IPS DF 6.9 (cell line): ENCODE measurements at regions not wholly inside any gene's neighbourhood (a gene's known extent, or its start where the extent isn't known, plus 50 kb on each side); places are given as distances from the start of the nearest gene placed in this dataset.

Source experiments
- DNase-seq: peaks from one replicate; pipeline ENCODE4 v3.0.0-alpha.2; 2013; ENCODE audit warnings: low read depth, low spot score
- H3K27ac ChIP-seq: one replicate; pipeline ENCODE4 v1.5.1; 2013; ENCODE audit warnings: low read length, control low read depth
- H3K27me3 ChIP-seq: 2 replicates; pipeline ENCODE4 v1.6.1; 2013; ENCODE audit warnings: mild to moderate bottlenecking, low read length; ENCODE audit not compliant: control insufficient read depth, insufficient read depth
- H3K36me3 ChIP-seq: 2 replicates; pipeline ENCODE4 v1.6.1; 2013; ENCODE audit warnings: low read length; ENCODE audit not compliant: control insufficient read depth, insufficient read depth
- H3K4me1 ChIP-seq: 2 replicates; pipeline ENCODE4 v1.6.1; 2013; ENCODE audit warnings: low read length; ENCODE audit not compliant: control insufficient read depth, insufficient read depth
- H3K4me3 ChIP-seq: 2 replicates; pipeline ENCODE4 v1.5.1; 2013; ENCODE audit warnings: mild to moderate bottlenecking, low read length
- H3K9me3 ChIP-seq: 2 replicates; pipeline ENCODE4 v1.6.1; 2013; ENCODE audit warnings: low read length, inconsistent platforms; ENCODE audit not compliant: control insufficient read depth, insufficient read depth
- WGBS: extraction: QIAGEN DNeasy Blood & Tissue Kit; methylation state at CpG from one replicate; pipeline ENCODE4 v1.1.7; 2013; ENCODE audit warnings: mixed read lengths, missing lambda C conversion rate; ENCODE audit not compliant: insufficient read length, insufficient coverage; 5-methylcytosine and 5-hydroxymethylcytosine counted together

DNA sequence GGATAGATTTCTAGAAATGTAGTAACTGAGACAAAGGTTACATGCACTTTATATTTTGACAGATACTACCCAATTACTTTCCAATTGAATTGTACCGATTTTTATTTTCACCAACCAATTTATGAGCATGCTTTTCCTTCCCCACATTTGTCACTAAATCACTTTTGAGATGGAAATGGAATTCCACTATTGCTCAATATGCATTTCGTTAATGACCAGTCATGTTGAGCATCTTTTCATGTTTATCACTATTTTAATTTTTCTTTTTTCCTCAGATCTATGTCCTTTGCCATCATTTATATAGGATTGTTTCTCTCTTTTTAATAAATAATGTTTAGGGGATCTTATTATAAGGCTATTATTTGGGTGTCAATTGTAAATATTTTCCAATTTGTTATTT lies 102.8 kb upstream of the SMIM36 start:
- Histone ChIP-seq H3K4me3 (no peak overlapping the region), H3K4me1 (no peaks in the 10 kb centered on the region), H3K27me3 (no peaks in the 10 kb centered on the region), H3K36me3 (no peaks in the 10 kb centered on the region), H3K9me3 (no peaks in the 10 kb centered on the region), H3K27ac (no peak overlapping the region)
- no peak for DNase-seq
- WGBS = no CpG with 5 or more reads among the region's 2 CpGs

DNA sequence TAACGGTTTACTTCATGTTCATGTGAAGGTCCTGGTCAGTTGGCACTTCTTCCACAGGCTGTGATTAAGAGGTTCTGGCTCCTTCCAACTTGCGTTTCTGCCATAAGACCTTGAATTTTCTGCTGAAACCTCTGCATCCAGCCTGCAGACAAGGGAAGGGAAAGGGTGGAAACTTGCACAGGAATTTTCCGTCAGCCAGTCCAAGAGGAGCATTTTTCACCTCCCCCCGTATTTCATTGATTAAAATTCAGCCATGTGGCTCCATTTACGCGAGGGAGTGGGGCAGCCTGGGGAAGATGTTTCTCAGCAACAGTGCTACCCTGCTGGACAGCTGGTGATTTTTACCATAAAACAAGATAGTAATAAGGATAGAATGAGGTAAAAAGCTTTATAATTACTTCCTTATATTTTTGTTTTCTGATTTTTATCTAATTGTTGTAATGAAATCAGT lies 101.5 kb upstream of the SMIM36 start:
- Histone ChIP-seq H3K27me3 (no peaks in the 10 kb centered on the region), H3K4me3 (no peak overlapping the region), H3K36me3 (no peaks in the 10 kb centered on the region), H3K4me1 (no peaks in the 10 kb centered on the region), H3K27ac (no peak overlapping the region), H3K9me3 (no peaks in the 10 kb centered on the region)
- WGBS = no CpG with 5 or more reads among the region's 6 CpGs
- no peak for DNase-seq

DNA sequence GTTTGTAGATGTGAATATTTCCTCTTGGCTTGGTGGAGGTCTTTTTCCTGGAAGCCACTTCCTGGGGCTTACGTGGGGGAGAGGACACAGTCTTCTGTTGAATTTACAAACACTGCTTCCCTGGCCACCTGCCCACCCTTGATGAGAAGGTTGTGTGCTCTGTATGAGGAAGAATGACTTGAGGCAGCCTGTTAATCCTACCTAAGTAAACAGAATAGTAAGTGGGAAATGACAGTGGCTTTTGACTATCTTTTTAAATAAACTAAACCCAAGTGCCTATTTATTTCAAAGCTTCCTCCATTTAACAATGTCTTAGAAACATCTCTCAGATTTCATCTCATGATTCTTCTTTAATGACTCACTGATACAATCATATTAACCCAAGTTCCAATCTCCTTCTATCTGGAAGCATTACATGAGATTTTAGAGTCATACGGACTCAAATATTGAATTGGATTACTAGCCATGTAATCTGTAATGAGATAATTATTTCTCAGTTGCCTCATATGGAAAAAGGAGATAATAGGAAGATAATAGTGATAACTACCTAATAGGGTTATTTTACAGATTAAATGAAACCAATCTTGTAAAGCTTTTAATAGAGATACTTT lies 96.6 kb upstream of the SMIM36 start:
- H3K36me3 ChIP-seq = no peaks in the 10 kb centered on the region
- no peak for DNase-seq
- no peaks in the 10 kb centered on the region for H3K27me3 ChIP-seq
- H3K9me3 ChIP-seq = no peaks in the 10 kb centered on the region
- no peak overlapping the region for H3K27ac ChIP-seq
- H3K4me1 ChIP-seq = no peaks in the 10 kb centered on the region
- WGBS = no CpG with 5 or more reads among the region's 2 CpGs
- H3K4me3 ChIP-seq = no peak overlapping the region

DNA sequence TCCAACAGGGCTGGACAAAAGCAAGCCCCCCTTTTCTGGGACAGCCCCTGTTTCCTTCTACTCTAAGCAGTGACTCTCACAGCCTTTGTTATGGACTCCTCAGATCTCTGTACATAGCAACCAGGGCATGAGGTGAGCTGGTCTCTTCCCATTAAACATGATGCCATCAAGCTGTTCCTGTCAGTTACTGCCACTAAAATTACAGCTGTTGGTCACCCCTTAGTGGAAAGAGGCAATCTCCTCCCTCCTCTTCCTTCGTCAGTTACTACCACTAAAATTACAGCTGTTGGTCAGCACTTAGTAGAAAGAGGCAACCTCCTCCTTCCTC lies 95.2 kb upstream of the SMIM36 start:
- H3K27me3 ChIP-seq = no peaks in the 10 kb centered on the region
- no peaks in the 10 kb centered on the region for H3K9me3 ChIP-seq
- no peak overlapping the region for H3K4me3 ChIP-seq
- no peak overlapping the region for H3K27ac ChIP-seq
- WGBS = no CpG with 5 or more reads among the region's 1 CpG
- no peak for DNase-seq
- H3K36me3 ChIP-seq = no peaks in the 10 kb centered on the region
- H3K4me1 ChIP-seq = peaks cover 2% of the 10 kb centered on the region; the same call in 1 of the 2 replicates

DNA sequence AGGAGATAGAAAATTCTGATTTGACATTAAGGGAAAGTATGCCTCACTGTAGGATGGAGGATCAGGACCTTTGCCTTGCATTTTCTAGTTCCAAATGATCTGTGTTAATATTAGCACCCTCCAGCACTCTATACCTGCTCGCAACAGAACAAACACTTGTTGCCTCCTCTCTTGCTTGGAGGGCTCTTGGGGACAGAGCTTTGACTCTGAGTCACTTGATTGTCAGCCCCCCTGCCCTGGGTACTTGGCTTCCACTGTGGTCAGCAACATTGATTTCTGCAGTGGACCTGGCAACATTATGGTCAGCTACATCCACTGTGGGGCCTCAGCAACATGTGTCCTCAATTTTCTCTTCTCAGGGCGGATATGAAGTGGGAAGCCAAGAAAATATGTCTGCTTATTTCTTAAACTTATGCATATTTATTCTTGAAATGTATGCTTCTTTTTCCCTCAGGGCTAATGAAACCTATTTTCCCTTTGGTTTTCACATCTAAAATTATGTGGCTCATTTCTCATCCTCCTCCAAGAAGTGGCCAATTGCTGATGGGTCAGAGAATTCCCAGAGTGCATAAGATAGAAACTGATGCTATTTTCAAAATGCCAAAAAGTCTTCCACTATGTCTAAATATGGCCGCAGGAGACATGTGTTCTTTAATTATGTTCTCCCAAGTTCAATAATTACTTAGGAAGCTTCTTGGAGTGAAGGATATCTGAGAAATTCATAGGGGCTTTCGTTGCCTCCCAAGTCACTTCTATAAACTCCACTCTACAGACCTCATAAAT lies 94.6 kb upstream of the SMIM36 start:
- H3K9me3 ChIP-seq = no peaks in the 10 kb centered on the region
- no peaks in the 10 kb centered on the region for H3K36me3 ChIP-seq
- no peak overlapping the region for H3K27ac ChIP-seq
- DNase-seq = no peak
- no CpG with 5 or more reads among the region's 4 CpGs for WGBS
- no peaks in the 10 kb centered on the region for H3K27me3 ChIP-seq
- peaks cover 2% of the 10 kb centered on the region; the same call in 1 of the 2 replicates for H3K4me1 ChIP-seq
- no peak overlapping the region for H3K4me3 ChIP-seq

DNA sequence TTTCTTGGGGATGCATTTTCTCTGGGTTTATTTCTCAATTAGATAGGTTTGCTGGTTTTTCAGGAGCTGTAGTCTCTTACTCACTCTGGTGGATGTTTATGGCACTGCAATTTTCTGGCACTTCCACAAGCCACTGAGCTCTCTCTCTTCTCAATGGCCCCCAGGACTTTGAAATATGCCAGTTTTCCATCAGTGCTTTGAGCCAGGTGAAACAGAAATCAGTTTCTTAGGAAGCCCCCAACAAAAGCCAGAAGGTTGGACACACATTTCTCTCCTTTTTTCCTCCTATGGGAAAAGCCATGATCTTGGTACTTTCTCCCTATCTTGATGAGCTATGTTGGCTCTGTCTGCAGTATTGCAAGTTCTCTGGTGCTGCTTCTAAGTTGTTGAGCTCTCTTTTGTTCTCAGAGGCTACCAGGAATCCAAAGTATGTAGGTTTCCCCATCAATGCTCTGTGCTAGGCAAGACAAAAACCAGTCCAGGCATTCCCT lies 90.7 kb upstream of the SMIM36 start:
- Histone ChIP-seq H3K4me3 (no peak overlapping the region), H3K9me3 (no peaks in the 10 kb centered on the region), H3K36me3 (no peaks in the 10 kb centered on the region), H3K27me3 (no peaks in the 10 kb centered on the region), H3K27ac (no peak overlapping the region), H3K4me1 (peaks cover 2% of the 10 kb centered on the region; the same call in 1 of the 2 replicates)
- peak; percentile 64 for DNase-seq

DNA sequence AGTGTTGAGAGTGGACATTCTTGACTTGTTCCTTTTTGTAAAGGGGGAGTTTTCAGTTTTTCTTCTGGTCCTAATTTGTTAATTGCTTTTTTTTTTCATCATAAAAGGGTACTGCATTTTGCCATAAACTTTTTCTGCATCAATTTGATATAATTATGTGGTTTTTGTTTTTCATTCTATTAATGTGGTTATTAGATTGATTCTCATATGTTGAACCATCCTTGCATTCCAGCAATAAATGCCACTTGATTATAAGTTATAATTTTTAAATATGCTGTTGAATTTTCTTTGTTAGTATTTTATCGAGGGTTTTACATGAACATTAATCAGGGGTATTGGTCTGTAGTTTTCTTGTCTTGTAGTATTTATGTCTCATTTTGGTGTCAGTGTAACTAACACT lies 87.2 kb upstream of the SMIM36 start:
- no peak for DNase-seq
- Histone ChIP-seq H3K27me3 (no peaks in the 10 kb centered on the region), H3K36me3 (no peaks in the 10 kb centered on the region), H3K9me3 (no peaks in the 10 kb centered on the region), H3K4me3 (no peak overlapping the region), H3K27ac (no peak overlapping the region), H3K4me1 (peaks cover 2% of the 10 kb centered on the region; the same call in 1 of the 2 replicates)
- WGBS = no CpG with 5 or more reads among the region's 1 CpG

DNA sequence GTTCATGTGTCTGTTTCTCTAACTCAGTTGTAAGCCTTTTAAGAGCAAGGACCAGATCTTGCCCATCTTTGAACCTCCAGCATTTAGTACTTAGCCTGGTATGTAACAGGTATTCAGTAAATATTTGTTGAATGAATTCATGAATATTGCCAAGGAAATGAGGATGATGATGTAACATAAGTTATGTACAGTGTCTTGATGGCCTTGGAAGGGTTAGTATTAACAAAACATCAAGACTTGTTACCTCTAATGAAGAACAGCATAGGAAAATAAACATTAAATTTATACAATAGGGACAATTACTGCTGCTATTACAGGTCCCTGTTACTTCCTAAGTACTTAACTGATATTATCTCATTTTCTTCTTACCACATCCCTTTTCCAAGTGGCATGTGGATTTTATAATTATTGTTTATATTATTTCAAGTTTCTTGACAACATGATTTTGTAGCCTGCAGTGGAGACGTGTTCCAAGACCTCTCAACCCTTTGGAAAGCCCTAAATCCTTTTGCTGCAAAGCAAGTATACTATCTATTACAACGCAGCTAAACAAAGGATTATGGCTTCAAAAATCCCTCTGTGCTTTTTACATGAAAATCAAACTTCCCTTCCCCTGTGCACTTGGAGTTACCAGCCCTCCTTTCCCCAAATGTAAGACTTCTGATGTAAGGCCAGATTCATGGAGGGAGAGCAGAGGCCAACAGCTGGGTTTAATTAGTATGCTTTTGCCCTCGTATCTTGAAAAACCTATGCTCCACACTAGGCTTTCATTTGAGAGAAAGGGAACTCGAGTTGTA lies 77.4 kb upstream of the SMIM36 start:
- no peak overlapping the region for H3K27ac ChIP-seq
- no peaks in the 10 kb centered on the region for H3K27me3 ChIP-seq
- no peak for DNase-seq
- no peaks in the 10 kb centered on the region for H3K9me3 ChIP-seq
- no peaks in the 10 kb centered on the region for H3K4me1 ChIP-seq
- no CpG with 5 or more reads among the region's 4 CpGs for WGBS
- H3K36me3 ChIP-seq = no peaks in the 10 kb centered on the region
- no peak overlapping the region for H3K4me3 ChIP-seq

DNA sequence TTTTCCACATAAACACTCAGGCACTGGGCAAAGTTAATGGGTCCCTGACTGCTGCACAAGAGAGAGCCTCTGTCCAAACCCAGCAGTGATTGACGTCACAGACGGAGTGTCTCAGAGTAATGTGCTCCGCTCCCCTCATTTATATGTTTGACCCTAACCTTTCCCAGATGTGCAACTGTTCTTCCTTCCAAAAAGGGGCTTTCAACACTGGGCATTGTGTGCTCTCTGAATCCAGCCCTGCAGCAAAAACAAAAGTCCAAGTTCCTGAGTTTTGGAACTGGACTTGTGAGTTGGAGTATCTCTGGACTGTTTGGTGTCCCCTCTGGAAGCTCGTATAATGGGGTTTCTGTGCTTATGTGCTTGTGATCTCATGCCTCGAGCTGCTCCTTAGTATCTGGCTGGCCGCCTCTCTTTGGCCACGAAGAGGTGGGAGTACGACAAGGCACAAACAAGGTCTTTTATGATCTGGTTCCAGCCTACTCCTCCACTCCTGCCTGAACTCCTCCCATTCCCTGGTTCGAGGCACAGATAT lies 76.4 kb upstream of the SMIM36 start:
- no CpG with 5 or more reads among the region's 9 CpGs for WGBS
- Histone ChIP-seq H3K4me1 (no peaks in the 10 kb centered on the region), H3K9me3 (no peaks in the 10 kb centered on the region), H3K36me3 (no peaks in the 10 kb centered on the region), H3K27ac (no peak overlapping the region), H3K4me3 (no peak overlapping the region), H3K27me3 (no peaks in the 10 kb centered on the region)
- no peak for DNase-seq

DNA sequence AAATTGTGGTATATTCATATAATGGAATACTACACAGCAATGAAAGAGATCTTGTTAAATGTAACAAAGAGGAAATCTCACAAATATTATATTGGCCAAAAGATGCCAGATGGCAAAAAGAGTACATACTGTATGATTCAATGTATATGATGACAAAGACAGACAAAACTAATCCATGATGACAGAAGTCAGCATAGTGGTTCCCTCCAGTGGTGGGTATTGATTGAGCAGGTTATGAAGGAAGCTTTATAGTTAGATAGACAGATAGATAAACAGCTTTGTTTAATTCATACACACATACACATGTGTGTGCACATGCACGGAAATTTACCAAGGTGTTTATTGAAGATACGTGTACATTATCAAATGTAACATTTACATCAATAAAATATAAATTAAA lies 74.4 kb upstream of the SMIM36 start:
- Histone ChIP-seq H3K4me1 (no peaks in the 10 kb centered on the region), H3K36me3 (no peaks in the 10 kb centered on the region), H3K27ac (no peak overlapping the region), H3K4me3 (no peak overlapping the region), H3K27me3 (no peaks in the 10 kb centered on the region), H3K9me3 (no peaks in the 10 kb centered on the region)
- no peak for DNase-seq
- no CpG with 5 or more reads among the region's 2 CpGs for WGBS
